Right atrium auricular region (tissue), 2 donors: ENCODE measurements at regions not wholly inside any gene's neighbourhood (a gene's known extent, or its start where the extent isn't known, plus 50 kb on each side); places are given as distances from the start of the nearest gene placed in this dataset.

Source experiments
- DNase-seq: peaks from one replicate; pipeline ENCODE4 v3.0.0-alpha.2; 2019; ENCODE audit warnings: low spot score
- H3K27ac ChIP-seq, 2 donors: fragments of 200-600 bp; sonication (generic); 1 replicate in 1 of 2; 2 replicates in 1 of 2; pipeline ENCODE4 v1.5.1; 2016 to 2019
- H3K27me3 ChIP-seq, 2 donors: fragments of 200-600 bp; sonication (generic); one replicate each; pipeline versions ENCODE4 v1.5.1 to v1.6.0; 2017 to 2019
- H3K36me3 ChIP-seq: fragments of 200-600 bp; sonication (generic); one replicate; pipeline ENCODE4 v1.5.1; 2016
- H3K4me1 ChIP-seq, 2 donors: fragments of 200-600 bp; sonication (generic); one replicate each; pipeline versions ENCODE4 v1.5.1 to v1.6.0; 2017 to 2019
- H3K4me3 ChIP-seq, 2 donors: fragments of 200-600 bp; sonication (generic); 1 replicate in 1 of 2; 2 replicates in 1 of 2; pipeline ENCODE4 v1.5.1; 2017 to 2019; ENCODE audit warnings: mild to moderate bottlenecking in 1 of 2, moderate library complexity in 1 of 2
- H3K9me3 ChIP-seq, 2 donors: fragments of 200-600 bp; sonication (generic); one replicate each; pipeline ENCODE4 v1.5.1; 2019
- TF ChIP-seq, protein P1 (sequence below), 2 donors: fragments of 200-600 bp; sonication (generic); IDR thresholded peaks; one replicate each; pipeline ENCODE4 v1.5.1; 2019; ENCODE audit warnings: antibody characterized with exemption in 2 of 2

DNA sequence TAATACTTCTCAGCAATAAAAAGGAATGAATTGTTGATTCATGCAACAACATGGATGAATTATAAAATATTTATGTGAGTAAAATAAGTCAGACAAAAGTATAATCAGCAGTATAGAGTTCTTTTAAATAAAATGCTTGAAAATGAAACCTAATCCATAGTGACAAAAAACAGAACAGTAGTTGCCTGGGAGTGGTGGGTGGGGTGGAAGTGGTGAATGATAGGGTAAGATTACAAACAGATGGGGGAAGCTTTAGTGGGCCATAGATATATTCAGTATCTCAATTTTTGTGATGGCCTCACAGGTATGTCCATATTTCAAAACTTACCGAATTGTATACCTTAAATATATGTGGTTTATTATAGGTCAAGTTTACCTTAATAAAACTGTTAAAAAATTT lies 124.9 kb upstream of the UBL3 start:
- Histone ChIP-seq H3K27me3 (no peaks in the 10 kb centered on the region), H3K27ac (no peak overlapping the region), H3K9me3 (no peaks in the 10 kb centered on the region), H3K4me3 (no peak overlapping the region), H3K36me3 (no peaks in the 10 kb centered on the region), H3K4me1 (no peaks in the 10 kb centered on the region)
- no peak for DNase-seq
- TF ChIP-seq, protein P1, sequence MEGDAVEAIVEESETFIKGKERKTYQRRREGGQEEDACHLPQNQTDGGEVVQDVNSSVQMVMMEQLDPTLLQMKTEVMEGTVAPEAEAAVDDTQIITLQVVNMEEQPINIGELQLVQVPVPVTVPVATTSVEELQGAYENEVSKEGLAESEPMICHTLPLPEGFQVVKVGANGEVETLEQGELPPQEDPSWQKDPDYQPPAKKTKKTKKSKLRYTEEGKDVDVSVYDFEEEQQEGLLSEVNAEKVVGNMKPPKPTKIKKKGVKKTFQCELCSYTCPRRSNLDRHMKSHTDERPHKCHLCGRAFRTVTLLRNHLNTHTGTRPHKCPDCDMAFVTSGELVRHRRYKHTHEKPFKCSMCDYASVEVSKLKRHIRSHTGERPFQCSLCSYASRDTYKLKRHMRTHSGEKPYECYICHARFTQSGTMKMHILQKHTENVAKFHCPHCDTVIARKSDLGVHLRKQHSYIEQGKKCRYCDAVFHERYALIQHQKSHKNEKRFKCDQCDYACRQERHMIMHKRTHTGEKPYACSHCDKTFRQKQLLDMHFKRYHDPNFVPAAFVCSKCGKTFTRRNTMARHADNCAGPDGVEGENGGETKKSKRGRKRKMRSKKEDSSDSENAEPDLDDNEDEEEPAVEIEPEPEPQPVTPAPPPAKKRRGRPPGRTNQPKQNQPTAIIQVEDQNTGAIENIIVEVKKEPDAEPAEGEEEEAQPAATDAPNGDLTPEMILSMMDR (IDR thresholded peaks at IDR 0.05), result no peak

DNA sequence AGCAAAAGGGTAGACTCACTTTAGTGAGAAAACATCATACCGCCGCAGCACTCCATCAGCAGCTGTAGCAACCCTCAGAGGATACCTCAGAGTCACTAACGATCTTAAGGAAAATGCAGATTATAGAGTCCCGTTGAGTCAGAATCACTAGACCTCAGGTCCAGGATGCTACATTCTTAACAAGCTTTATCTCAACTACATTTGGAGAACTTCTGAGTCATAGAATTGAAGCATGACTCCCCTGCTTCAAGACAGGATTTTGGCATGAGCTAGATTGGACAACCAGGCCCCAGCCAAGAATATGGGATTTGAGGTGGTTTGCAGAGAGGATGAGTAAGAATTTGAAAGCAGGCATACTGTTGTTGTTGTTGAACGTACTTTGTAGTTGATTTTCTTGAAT lies 118.9 kb upstream of the UBL3 start:
- peaks cover 0 to 13% of the 10 kb centered on the region in 2 donors for H3K9me3 ChIP-seq
- TF ChIP-seq, protein P1 (IDR thresholded peaks at IDR 0.05), result no peak
- no peak overlapping the region for H3K4me3 ChIP-seq
- H3K27ac ChIP-seq, result no peak overlapping the region
- DNase-seq, result no peak
- H3K27me3 ChIP-seq, result no peaks in the 10 kb centered on the region
- H3K4me1 ChIP-seq, result no peaks in the 10 kb centered on the region
- no peaks in the 10 kb centered on the region for H3K36me3 ChIP-seq

DNA sequence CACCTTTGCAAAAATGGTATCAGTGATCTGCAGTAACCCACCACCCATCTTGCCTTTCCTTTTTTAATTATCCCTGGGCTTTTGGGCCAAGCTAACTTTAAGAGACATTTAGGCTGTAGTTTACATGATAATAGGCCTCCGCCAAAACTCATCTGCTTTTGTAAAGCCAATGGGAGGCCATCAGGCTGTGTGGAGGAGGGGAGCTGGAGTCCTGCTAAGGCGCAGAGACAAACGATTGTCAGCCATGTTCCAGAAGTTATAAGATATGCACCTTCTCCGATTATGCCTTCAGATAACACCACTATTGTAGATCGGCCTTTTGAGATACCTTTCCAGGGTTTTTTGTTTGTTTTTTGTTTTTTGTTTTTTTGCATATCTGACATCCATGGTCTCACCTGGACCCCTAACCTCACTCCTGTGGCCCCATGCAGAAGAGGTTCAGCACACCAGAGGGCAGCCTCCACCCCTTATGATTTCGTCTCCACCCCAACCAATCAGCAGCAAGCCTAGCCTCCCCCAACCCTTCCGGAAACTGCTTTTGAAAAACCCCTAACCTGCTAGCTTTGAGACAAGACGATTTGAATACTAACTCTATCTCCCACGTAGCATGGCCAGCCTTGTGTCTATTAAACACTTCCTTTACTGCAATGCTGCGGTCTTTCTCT lies 113.9 kb upstream of the UBL3 start:
- Histone ChIP-seq H3K36me3 (no peaks in the 10 kb centered on the region), H3K4me3 (no peak overlapping the region), H3K4me1 (no peaks in the 10 kb centered on the region), H3K9me3 (peaks cover 0 to 13% of the 10 kb centered on the region in 2 donors), H3K27ac (no peak overlapping the region), H3K27me3 (no peaks in the 10 kb centered on the region)
- DNase-seq, result no peak
- TF ChIP-seq, protein P1 (IDR thresholded peaks at IDR 0.05), result no peak

DNA sequence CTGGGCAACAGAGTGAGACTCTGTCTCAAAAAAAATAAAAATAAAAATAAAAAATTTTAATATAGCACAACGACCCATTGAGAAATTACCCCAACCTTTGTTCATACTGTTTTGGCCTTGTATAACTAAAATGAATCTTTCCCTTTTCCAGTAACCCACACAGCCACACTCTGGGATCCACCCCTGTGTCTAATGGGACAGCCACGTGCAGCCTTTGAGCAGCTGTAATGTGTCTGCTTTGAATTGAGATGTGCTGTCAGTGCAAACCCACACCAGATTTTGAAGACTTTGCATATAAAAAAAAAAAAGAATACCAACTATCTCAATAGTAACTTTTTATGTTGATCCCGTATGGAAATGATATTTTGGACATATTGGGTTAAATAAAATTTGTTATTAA lies 112.7 kb upstream of the UBL3 start:
- no peak overlapping the region for H3K27ac ChIP-seq
- no peaks in the 10 kb centered on the region for H3K4me1 ChIP-seq
- DNase-seq, result no peak
- H3K9me3 ChIP-seq, result peaks cover 0 to 12% of the 10 kb centered on the region in 2 donors
- H3K27me3 ChIP-seq, result no peaks in the 10 kb centered on the region
- H3K4me3 ChIP-seq, result no peak overlapping the region
- H3K36me3 ChIP-seq, result no peaks in the 10 kb centered on the region
- TF ChIP-seq, protein P1 (IDR thresholded peaks at IDR 0.05), result no peak

DNA sequence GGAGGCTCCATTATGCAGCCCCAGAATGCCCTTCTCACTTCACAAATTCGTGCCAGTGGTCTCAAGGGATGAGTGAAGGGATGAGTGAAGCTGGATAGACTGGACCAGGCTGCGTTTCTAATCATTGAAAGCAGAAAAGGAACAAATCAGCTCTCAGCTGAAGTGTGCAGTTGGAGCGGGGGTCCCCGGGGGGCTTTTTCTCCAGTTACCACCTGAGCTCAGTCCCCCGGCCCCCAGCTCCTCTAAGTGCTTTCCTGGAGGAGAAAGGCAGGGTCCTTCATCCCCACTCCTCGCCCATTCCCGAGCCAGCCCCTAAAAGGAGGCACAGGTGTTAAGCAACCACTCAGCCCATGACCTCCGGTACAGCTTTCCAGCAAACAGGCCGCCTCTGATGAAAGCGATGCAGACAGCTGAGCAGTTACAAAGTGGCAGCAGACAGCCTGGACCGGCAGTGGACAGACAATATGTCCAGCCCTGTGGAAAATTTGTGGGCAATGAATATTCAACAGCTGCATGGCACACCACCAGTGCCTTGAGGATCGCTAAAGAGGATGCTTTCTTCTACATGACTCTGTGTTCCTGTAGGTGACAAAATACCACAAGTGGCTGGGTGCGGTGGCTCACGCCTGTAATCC lies 110.7 kb upstream of the UBL3 start:
- TF ChIP-seq, protein P1 (IDR thresholded peaks at IDR 0.05), result no peak

More for the DNA sequence above, 110.7 kb upstream of the UBL3 start:
- H3K4me1 ChIP-seq, result no peaks in the 10 kb centered on the region
- no peak for DNase-seq
- H3K36me3 ChIP-seq, result no peaks in the 10 kb centered on the region
- no peak overlapping the region for H3K27ac ChIP-seq
- H3K4me3 ChIP-seq, result no peak overlapping the region
- no peaks in the 10 kb centered on the region for H3K9me3 ChIP-seq
- no peaks in the 10 kb centered on the region for H3K27me3 ChIP-seq
